ENCODE measurements at regions not wholly inside any gene's neighbourhood (a gene's known extent, or its start where the extent isn't known, plus 50 kb on each side); places are given as distances from the start of the nearest gene placed in this dataset.

DNA sequence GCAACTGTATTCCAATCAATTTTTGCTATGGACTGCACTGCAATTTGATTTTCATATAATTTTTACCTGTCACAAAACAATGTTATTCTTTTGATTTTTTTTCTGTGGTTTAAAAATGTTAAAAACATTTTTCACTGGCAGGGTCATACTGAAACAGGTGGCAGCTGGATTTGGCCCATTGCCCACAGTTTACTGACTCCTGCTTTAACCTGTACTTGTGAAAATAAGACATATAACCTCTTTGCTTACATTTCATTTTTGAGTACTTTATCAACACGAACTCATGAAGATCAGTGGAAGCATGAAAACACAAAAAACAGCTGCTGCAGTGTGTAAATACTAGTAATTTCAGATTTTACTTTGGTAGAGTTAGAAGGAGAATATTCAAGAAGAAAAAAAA lies 313.1 kb downstream of the WDR72 start:
- Histone ChIP-seq H3K4me1 (ENCODE audit: control insufficient read depth, insufficient read depth, low read length) (no peaks in the 10 kb centered on the region), H3K36me3 (ENCODE audit: control insufficient read depth, insufficient read depth, low read length) (no peaks in the 10 kb centered on the region), H3K27ac (ENCODE audit: low read length) (no peak overlapping the region), H3K27me3 (ENCODE audit: control insufficient read depth, insufficient read depth, low read length) (no peaks in the 10 kb centered on the region), H3K9me3 (ENCODE audit: control insufficient read depth, insufficient read depth, low read depth, low read length) (no peaks in the 10 kb centered on the region), H3K4me3 (ENCODE audit: low read depth in 2 of 2, low read length in 2 of 2) (no peak overlapping the region)
- CTCF ChIA-PET: no interaction called here
- DNase-seq (ENCODE audit: low read depth, low spot score): no peak
- intact Hi-C loops (cut with micrococcal nuclease; ENCODE audit: unreplicated experiment) (no loop called here), in situ Hi-C loops (cut with HindIII; ENCODE audit: low pct_unique_long_range_greater_than_20kb, low sequenced_read_pairs) (no loop called here)
- no peak for TF ChIP-seq POLR2AphosphoS5 (IDR thresholded peaks at IDR 0.05; ENCODE audit: low read depth, low read length)
- TF ChIP-seq, protein P1, sequence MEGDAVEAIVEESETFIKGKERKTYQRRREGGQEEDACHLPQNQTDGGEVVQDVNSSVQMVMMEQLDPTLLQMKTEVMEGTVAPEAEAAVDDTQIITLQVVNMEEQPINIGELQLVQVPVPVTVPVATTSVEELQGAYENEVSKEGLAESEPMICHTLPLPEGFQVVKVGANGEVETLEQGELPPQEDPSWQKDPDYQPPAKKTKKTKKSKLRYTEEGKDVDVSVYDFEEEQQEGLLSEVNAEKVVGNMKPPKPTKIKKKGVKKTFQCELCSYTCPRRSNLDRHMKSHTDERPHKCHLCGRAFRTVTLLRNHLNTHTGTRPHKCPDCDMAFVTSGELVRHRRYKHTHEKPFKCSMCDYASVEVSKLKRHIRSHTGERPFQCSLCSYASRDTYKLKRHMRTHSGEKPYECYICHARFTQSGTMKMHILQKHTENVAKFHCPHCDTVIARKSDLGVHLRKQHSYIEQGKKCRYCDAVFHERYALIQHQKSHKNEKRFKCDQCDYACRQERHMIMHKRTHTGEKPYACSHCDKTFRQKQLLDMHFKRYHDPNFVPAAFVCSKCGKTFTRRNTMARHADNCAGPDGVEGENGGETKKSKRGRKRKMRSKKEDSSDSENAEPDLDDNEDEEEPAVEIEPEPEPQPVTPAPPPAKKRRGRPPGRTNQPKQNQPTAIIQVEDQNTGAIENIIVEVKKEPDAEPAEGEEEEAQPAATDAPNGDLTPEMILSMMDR (IDR thresholded peaks at IDR 0.05): no peak
- no peak for TF ChIP-seq SIN3A (IDR thresholded peaks at IDR 0.05; ENCODE audit: borderline replicate concordance, insufficient read depth, low read depth, low read length)
- TF ChIP-seq TCF7L2 (IDR thresholded peaks at IDR 0.05; ENCODE audit: low read depth, low read length): no peak
- TF ChIP-seq, protein P2, sequence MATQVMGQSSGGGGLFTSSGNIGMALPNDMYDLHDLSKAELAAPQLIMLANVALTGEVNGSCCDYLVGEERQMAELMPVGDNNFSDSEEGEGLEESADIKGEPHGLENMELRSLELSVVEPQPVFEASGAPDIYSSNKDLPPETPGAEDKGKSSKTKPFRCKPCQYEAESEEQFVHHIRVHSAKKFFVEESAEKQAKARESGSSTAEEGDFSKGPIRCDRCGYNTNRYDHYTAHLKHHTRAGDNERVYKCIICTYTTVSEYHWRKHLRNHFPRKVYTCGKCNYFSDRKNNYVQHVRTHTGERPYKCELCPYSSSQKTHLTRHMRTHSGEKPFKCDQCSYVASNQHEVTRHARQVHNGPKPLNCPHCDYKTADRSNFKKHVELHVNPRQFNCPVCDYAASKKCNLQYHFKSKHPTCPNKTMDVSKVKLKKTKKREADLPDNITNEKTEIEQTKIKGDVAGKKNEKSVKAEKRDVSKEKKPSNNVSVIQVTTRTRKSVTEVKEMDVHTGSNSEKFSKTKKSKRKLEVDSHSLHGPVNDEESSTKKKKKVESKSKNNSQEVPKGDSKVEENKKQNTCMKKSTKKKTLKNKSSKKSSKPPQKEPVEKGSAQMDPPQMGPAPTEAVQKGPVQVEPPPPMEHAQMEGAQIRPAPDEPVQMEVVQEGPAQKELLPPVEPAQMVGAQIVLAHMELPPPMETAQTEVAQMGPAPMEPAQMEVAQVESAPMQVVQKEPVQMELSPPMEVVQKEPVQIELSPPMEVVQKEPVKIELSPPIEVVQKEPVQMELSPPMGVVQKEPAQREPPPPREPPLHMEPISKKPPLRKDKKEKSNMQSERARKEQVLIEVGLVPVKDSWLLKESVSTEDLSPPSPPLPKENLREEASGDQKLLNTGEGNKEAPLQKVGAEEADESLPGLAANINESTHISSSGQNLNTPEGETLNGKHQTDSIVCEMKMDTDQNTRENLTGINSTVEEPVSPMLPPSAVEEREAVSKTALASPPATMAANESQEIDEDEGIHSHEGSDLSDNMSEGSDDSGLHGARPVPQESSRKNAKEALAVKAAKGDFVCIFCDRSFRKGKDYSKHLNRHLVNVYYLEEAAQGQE (IDR thresholded peaks at IDR 0.05; ENCODE audit: insufficient read depth in 1 of 2, low read depth in 2 of 2, low read length in 1 of 2): no peak
- ATAC-seq: no peak
- POLR2A ChIA-PET: no interaction called here
- BruUV-seq (replicated peaks): no TSS peak

DNA sequence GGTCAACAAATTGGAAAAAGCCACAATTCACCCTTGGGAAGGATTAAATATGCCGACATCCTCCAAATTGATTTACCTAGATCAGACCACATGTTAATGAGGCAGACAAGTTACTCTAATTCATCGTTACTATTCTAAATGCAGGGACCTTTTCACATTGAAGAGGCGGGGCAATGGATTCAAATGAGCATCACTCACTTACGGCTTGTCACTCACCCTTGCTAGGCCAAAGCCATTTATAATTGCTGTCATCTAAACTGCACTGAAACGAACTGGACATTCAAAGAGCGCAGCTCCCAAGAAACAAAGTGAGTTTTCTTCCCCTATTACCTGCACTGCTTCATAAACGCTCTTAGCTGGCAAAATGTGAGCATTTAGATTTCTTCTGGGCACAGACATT lies 313.9 kb downstream of the WDR72 start:
- DNase-seq (ENCODE audit: low read depth, low spot score) (no peak), ATAC-seq (no peak)
- intact Hi-C loops (cut with micrococcal nuclease; ENCODE audit: unreplicated experiment): no loop called here
- no peaks in the 10 kb centered on the region for H3K27me3 ChIP-seq (ENCODE audit: control insufficient read depth, insufficient read depth, low read length)
- in situ Hi-C loops (cut with HindIII; ENCODE audit: low pct_unique_long_range_greater_than_20kb, low sequenced_read_pairs): no loop called here
- no TSS peak for BruUV-seq (replicated peaks)
- CTCF ChIA-PET: no interaction called here
- H3K27ac ChIP-seq (ENCODE audit: low read length): no peak overlapping the region
- POLR2A ChIA-PET: no interaction called here
- no peaks in the 10 kb centered on the region for H3K9me3 ChIP-seq (ENCODE audit: control insufficient read depth, insufficient read depth, low read depth, low read length)
- H3K4me1 ChIP-seq (ENCODE audit: control insufficient read depth, insufficient read depth, low read length): no peaks in the 10 kb centered on the region
- TF ChIP-seq TCF7L2 (IDR thresholded peaks at IDR 0.05; ENCODE audit: low read depth, low read length): no peak
- H3K36me3 ChIP-seq (ENCODE audit: control insufficient read depth, insufficient read depth, low read length): no peaks in the 10 kb centered on the region
- no peak overlapping the region for H3K4me3 ChIP-seq (ENCODE audit: low read depth in 2 of 2, low read length in 2 of 2)

DNA sequence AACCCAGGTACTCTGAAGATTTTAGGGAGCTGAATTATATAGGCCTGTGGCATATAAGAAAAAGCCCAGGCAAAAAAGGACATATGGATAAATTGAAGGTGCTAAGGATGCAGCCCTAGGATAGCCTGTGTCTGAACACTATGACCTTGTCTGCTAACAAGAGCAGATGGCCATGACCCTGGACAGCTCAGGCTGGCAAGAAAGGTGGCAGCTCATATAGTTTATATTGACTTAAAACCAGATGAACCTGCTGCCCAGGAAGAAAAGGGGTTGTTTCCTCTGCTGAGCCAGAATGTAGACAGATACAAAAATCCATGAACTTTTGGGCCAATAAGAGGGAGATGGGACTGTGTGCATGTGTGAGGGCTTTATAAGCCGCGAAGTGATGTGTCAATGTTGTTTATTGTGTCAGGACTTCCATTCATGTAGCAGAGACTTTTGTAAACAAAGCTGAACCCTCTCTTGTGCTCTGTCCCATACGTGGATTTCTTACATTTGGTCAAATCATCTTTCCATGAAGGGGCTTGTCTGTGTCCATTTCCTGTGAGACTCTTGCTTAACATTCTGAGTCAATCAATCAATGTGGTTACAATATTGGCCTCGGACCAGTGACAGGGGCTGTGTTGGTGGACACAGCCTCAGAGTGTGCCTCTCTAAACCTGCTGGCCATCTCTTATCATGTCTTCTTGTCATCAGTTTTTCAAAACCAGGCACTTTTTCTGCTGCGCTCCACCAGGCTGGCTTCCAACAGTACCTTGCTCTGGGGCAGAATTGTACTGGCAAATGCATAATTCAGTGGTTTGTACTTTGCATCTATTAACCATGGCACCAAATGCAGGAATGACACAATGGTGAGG lies 321.2 kb downstream of the WDR72 start:
- no peaks in the 10 kb centered on the region for H3K9me3 ChIP-seq (ENCODE audit: control insufficient read depth, insufficient read depth, low read depth, low read length)
- H3K4me1 ChIP-seq (ENCODE audit: control insufficient read depth, insufficient read depth, low read length): no peaks in the 10 kb centered on the region
- ATAC-seq (no peak), DNase-seq (ENCODE audit: low read depth, low spot score) (no peak)
- no TSS peak for BruUV-seq (replicated peaks)
- no peak overlapping the region for H3K4me3 ChIP-seq (ENCODE audit: low read depth in 2 of 2, low read length in 2 of 2)
- no peak overlapping the region for H3K27ac ChIP-seq (ENCODE audit: low read length)
- in situ Hi-C loops (cut with HindIII; ENCODE audit: low pct_unique_long_range_greater_than_20kb, low sequenced_read_pairs): no loop called here
- TF ChIP-seq SIN3A (IDR thresholded peaks at IDR 0.05; ENCODE audit: borderline replicate concordance, insufficient read depth, low read depth, low read length) (no peak), TCF7L2 (IDR thresholded peaks at IDR 0.05; ENCODE audit: low read depth, low read length) (no peak), POLR2AphosphoS5 (IDR thresholded peaks at IDR 0.05; ENCODE audit: low read depth, low read length) (no peak)
- TF ChIP-seq, protein P2 (IDR thresholded peaks at IDR 0.05; ENCODE audit: insufficient read depth in 1 of 2, low read depth in 2 of 2, low read length in 1 of 2): no peak
- TF ChIP-seq, protein P1 (IDR thresholded peaks at IDR 0.05): no peak
- POLR2A ChIA-PET: no interaction called here
- H3K27me3 ChIP-seq (ENCODE audit: control insufficient read depth, insufficient read depth, low read length): no peaks in the 10 kb centered on the region; the same call in 1 of the 2 replicates
- H3K36me3 ChIP-seq (ENCODE audit: control insufficient read depth, insufficient read depth, low read length): no peaks in the 10 kb centered on the region
- intact Hi-C loops (cut with micrococcal nuclease; ENCODE audit: unreplicated experiment): no loop called here
- CTCF ChIA-PET: no interaction called here
